Bronchial epithelial cell (primary cell): ENCODE measurements at regions not wholly inside any gene's neighbourhood (a gene's known extent, or its start where the extent isn't known, plus 50 kb on each side); places are given as distances from the start of the nearest gene placed in this dataset.

Experiments
- DNase-seq: peaks from one replicate; pipeline ENCODE4 v3.0.0-alpha.2; 2010; ENCODE audit warnings: low read depth
- FAIRE-seq: peaks from 2 replicates; lab custom pipeline; 2011; peaks lifted over from hg19 to GRCh38; lab: Jason Lieb, UNC
- H3K27me3 ChIP-seq: 2 replicates; pipeline ENCODE4 v1.5.1; 2011; ENCODE audit warnings: low read length; ENCODE audit not compliant: control insufficient read depth, insufficient read depth
- H3K36me3 ChIP-seq: 2 replicates; pipeline ENCODE4 v1.5.1; 2011; ENCODE audit warnings: low read length; ENCODE audit not compliant: control insufficient read depth, insufficient read depth
- H3K4me3 ChIP-seq: 2 replicates; pipeline ENCODE4 v1.5.1; 2011; ENCODE audit warnings: mild to moderate bottlenecking, low read depth, low read length, control low read depth
- CTCF ChIP-seq: IDR thresholded peaks from 2 replicates; pipeline ENCODE4 v1.5.1; 2011; ENCODE audit warnings: mild to moderate bottlenecking, moderate library complexity, low read length, control low read depth, inconsistent platforms; ENCODE audit not compliant: insufficient read depth, severe bottlenecking

GRCh38 chr11:130544266-130544665, 95.8 kb downstream of the ADAMTS15 start:
- no peaks in the 10 kb centered on the region for H3K36me3 ChIP-seq
- DNase-seq (no peak), FAIRE-seq (no peak)
- no peak overlapping the region for H3K4me3 ChIP-seq
- no peak for TF ChIP-seq CTCF
- H3K27me3 ChIP-seq: no peaks in the 10 kb centered on the region

GRCh38 chr11:130545449-130546072, 97.1 kb downstream of the ADAMTS15 start:
- Histone ChIP-seq H3K36me3 (no peaks in the 10 kb centered on the region), H3K4me3 (no peak overlapping the region), H3K27me3 (no peaks in the 10 kb centered on the region)
- no peak for DNase-seq
- no peak for FAIRE-seq
- TF ChIP-seq CTCF: no peak

- no peak for DNase-seq
- Histone ChIP-seq H3K4me3 (no peak overlapping the region), H3K27me3 (no peaks in the 10 kb centered on the region), H3K36me3 (no peaks in the 10 kb centered on the region)
- FAIRE-seq: no peak
- no peak for TF ChIP-seq CTCF
These were observed 98.0 kb downstream of the ADAMTS15 start for GRCh38 chr11:130546438-130546837.

GRCh38 chr11:130546901-130547694, 98.7 kb downstream of the ADAMTS15 start:
- TF ChIP-seq CTCF: no peak
- DNase-seq (no peak), FAIRE-seq (no peak)
- Histone ChIP-seq H3K4me3 (no peak overlapping the region), H3K36me3 (no peaks in the 10 kb centered on the region), H3K27me3 (no peaks in the 10 kb centered on the region)

GRCh38 chr11:130547761-130548490, 99.5 kb downstream of the ADAMTS15 start:
- no peak for TF ChIP-seq CTCF
- H3K4me3 ChIP-seq: no peak overlapping the region
- FAIRE-seq: no peak
- no peaks in the 10 kb centered on the region for H3K27me3 ChIP-seq
- DNase-seq: no peak
- H3K36me3 ChIP-seq: no peaks in the 10 kb centered on the region
